HG03108 (cell line): ENCODE measurements at regions not wholly inside any gene's neighbourhood (a gene's known extent, or its start where the extent isn't known, plus 50 kb on each side); places are given as distances from the start of the nearest gene placed in this dataset.

Experiments used
- ATAC-seq: cut with Tn5 transposase; IDR thresholded peaks from one replicate; pipeline ENCODE4 v1.9.1; 2021; ENCODE audit warnings: moderate library complexity; ENCODE audit not compliant: unreplicated experiment

DNA sequence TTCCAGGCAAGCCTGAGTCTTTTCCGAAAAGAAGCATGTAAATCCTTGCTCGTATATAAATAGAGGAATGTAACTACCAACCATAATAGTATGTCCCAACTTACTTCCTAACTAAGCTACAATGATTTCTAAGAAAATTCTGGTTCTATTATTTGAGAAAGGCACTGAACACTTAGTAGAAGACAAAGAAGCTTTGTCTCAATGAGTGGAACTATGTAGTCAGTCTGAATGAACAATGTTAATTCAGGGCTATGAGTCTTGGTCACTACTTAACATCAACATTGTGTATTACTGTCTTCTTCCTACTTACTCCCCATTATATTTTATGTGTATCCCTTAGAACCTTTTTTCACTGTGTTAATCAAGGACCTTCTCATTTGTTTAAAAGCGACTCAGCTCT lies 206.0 kb downstream of the CYB561 start:
- ATAC-seq = no peak

DNA sequence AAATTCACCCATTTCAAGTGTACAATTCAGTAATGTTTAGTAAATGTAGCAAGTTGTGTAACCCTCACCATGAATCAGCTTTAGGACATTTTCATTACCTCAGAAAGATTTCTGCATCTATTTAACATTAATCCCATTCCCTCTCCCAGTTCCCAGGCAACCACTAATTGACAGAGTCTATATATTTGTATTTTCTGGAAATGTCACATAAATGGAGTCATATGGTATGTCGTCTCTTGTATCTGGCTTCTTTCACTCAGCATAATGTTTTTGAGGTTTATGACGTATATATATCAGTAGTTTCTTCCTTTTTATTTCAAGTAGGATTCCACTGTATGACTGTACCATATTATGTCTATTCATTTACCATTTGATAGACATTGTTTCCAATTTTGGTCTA lies 199.8 kb downstream of the CYB561 start:
- no peak for ATAC-seq

DNA sequence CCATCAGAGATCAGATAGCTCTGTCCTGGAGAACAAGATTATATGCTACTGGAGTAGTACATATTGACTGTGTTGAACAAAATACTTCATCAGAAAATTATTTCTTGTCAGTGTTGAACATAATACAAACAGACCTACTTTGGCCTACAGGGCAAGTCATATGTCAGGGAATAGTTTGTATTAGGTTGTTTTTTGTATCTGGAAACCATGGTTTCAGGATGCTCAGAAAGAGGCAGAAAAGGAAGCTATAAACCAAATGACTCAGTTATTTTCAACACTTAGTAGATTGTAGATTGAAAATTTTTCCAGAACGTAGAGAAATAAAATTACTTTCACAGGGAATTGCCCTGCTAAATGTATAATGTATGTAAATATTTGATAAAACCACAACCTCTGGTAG lies 198.4 kb downstream of the CYB561 start:
- no peak for ATAC-seq

DNA sequence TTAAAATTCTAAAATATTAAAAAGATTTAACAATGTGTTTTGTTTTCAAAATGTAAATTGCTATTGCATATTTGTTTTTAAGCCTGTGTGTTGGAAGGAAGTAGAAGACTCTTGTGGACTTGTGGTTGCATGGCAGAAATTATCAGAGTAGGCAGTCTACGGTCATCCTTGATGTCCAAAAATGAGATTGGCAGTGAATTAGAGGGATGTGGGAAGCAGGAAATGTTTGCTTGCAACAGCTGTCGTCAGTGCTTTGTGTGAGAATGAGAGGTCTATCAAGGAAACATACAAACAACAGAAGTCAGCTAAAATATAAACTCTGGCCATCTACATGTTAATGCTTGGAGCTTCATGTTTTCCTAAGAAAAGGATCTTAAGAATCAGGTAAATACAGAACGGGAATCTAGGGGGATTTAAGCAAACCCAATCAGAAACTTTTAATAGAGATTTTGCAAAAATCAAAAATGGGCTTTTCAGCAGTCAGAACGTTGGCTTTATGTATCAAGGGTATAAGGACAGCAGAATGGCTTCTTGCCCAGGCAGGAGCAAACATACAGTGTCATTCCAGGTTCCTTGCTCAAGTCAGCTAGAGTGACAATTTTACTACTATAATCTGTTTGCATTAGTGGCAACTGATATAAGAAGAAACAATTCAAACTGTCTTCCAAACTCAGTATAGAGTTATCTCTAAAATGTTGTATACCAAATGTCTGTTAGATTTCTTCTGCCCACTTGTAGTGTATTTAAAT lies 196.7 kb downstream of the CYB561 start:
- ATAC-seq = no peak

DNA sequence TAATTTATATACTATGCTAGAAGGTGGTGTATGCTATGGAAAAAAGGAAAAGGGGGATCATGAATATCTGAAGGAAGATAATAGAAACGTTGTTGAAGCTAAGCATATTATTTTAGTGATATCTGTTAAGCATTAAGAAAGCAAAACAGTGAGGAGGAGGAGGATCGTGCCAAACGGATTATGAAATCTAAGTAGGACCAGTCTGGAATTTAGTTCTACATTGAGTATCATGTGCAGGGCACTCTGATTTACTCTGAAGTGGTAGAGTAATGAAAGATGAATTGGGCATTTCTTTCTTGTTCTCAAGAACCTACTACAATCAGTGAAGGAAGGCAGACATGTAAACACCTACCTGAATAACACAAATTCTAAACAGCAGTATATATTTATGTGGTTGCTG lies 195.3 kb downstream of the CYB561 start:
- ATAC-seq = no peak

DNA sequence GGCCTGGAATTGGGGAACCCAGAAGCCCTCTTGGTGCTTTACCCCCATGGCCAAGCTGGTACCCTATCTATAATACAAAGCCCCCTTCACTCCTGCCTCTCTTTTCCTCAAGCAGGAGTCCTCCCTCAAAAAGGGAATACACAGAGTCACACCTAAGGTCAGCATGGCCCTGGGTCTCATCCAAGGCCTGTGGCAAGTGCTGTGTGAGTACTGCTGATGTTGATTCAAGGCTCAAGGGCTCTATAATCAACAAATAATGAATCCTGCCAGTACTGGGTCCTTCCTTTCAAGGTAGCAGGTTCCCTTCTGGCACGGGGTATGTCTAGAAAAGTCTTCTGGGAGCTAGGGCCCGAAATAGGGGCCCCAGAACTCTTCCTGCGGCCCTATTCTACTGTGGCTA lies 187.3 kb downstream of the CYB561 start:
- no peak for ATAC-seq

DNA sequence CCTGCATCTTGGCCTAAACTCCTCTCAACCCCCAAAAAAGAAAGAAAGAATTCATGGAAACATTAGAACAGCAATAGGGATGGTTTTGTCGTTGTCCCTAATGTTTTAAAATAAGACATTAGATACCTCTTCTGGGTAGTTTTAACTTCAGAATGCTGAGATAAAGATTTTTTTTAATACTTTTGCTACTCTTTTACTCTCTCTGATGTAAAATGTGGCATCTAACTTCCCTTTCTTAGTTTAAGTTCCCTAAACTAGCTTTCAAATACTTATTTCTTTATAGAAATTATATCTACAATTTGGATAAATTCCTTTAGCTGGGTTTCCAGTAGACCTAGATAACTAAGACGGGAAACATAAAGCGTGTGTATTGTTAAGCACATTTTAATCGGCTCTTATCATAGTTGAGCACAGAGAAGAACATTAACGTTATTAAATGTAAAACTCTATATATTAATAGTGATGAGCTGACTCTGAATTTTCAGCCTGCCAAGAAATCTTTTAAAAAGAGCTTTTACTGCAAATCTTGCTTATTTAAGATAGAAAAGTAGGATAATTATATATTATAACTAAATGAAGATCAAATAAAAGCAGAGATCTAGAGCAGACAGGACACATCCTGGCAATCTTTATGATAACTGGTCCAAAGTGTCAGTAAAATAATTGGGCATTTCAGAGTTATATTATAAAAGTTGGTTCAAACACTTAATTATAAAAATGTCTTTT lies 183.2 kb downstream of the CYB561 start:
- ATAC-seq = no peak

DNA sequence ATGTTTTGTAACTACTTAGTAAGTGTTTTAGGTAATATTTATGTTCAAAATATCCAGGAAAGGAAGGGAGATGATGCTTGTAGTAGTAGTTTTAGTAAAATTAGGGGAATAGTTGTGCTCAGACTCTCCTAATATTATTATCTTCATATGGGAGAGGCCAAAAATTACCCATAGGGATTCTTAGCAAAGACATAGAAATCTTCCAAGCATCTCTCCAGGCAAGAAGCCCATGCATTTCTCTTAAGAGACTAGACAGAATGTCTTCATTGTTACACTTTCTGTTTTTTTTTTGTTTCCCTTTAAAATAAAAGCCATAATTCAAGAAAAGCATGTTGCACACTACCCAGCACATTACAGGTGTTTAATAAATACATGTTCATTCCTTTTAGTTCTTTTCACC lies 180.6 kb downstream of the CYB561 start:
- ATAC-seq = no peak

DNA sequence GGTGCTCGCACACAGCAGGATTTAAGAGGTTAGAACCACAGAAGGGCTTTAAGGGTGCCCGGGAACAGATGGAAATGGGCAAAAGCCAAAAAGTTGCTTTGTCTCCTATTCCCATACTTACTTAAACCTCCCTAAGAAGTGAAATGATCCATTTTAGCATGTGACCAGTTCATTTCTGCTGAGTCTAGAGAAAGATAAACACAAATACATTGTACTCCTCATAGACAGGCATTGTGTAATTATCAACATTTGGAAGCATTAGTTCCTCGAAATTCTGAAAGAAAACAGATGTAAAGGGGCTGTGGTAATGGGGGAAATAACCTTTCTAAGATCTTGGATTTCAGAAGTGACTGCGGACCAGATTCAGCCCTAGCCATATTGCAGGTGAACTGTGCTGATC lies 178.3 kb downstream of the CYB561 start:
- no peak for ATAC-seq

DNA sequence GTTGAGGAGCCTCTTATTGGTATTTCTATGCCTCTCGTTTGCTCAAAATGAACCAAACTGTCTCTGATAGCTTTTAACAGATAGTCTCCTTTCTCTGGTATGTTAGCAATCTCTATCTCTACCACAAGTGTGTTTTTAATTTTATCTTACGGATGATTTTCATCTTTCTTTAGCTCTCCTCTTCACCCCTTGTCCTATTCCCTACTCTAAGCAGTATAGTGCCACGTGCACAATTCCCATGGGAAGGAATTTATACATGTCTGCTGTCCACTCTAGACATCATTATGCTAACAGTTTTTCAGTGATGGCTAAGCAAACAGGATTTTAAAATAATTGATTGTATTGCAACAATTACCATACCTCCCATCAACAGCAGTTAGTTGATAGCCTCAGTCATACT lies 177.3 kb downstream of the CYB561 start:
- ATAC-seq = no peak

DNA sequence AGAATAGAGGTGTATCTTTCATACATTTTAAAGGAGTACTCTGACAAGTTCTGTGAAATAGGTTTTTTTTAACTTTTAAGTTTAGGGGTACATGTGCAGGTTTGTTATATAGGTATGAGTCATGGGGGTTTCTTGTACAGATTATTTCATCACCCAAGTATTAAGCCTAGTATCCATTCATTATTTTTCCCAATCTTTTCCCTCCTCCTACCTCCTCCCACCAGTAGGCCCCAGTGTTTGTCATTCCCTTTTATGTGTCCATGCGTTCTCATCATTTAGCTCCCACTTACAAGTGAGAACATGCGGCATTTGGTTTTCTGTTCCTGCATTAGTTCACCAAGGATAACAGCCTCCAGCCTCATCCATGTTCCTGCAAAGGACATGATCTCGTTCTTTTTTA lies 175.5 kb downstream of the CYB561 start:
- ATAC-seq = no peak

DNA sequence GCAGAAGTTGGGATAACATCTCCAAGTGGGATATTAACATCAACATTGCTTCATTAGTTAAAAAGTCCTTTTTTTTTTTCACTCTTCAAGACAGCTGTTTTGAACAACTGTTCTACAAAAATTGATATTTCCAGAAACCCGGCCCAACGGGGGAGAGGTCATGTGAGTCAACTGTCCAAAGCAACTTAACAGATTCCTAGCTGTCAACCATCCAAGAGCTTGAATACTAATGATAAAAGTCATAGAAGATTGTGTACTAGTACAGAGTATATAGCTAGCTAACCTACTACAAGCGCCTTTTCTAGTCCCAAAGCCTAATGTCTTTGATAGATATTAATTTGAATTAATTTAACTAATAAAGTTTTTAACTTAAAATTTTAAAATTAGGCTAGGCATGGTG lies 172.0 kb downstream of the CYB561 start:
- no peak for ATAC-seq

DNA sequence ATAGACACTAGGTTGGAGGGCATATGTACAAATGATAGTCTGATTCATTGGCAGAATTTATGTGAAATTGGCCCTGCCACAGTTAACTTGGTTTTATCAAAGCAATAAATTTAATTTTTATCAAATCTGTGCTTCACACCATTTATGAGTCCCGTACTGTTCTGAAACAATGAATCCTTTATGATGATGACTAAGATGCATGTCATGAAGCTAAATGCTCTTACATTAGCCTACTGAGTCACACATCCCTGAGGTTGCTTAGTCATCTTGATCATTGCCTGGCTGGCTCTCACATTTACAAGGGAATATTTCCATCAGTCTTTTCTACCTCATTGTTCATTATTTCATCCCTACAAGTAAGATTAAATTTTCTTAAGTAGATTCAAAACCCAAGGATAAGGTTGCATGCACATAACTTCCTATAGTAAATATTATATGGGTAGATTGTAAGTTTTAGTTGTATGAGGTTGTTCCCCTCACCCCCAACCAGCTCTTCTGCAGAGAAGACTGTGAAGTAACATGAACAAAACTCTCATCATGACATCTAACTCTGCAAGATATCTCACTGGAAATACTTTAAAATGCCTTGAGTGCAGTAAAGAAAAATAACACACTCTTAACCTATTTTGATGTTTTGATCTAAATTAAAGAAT lies 170.7 kb downstream of the CYB561 start:
- no peak for ATAC-seq

DNA sequence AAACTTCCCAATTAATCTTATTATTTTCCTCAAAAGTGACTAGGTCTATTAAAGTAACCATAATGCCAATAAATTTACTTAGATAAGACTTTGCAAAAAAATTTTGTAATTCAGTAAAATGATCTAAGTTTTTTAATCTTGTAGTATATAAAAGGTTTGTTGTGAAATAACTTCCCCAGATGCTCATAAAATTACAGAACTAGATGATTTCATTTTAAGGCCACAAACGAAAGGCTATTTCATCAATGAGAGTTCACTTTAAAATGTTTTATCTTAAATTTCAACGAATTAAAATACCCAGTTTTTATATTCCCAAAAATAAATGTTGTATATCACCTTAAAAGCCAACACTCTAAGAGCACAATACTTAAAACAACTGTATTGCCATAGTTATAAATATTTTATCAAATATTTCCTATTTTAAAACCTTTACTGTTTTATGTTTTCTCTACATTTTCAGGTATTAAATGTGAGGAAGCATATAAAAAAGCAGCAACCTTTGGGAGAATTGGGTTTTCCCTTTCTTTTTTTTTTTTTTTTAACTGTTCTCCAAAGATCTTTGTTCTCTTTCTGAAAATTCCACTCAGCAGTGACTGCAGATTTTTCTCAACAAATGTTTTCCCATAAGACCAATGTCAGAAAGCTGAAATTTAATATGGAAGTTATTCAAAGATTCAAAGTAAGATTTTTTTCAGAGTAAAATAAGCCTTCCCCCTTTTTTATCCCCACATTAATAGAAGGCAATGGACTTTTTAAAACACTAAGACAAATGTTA lies 169.9 kb downstream of the CYB561 start:
- ATAC-seq = no peak

DNA sequence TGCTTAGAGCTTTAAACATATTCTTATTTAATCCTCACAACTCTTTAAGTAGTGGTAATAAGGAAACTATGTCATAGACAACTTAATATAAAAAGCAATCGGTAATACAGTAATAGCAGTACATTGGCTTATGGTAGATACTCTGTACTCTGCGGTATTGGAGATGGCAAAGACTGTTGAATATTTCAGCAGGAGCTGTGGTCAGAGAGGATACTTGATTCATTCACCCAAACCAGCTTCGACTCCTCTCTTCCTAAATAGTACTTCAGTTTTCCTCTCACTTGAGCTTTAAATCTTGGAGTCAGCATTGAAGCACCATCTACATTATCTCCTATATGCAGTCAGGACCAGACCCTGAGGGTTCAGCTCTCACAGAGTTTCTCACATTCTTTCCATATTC lies 169.3 kb downstream of the CYB561 start:
- no peak for ATAC-seq

DNA sequence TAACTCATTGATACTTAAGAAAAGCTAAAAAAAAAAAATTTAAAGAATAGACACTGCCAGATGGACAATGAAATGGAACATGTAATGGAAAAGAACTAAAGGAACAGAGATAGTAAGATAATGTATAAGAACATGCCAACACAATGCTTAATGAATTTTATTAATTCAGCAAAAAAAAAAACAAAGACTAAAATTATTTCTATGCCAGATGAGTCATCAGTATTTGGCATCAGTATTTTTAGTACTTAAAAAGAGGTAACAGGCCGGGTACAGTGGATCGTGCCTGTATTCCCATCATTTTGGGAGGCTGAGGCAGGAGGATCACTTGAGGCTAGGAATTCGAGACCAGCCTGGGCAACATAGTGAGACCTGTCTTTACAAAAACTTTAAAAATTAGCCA lies 168.5 kb downstream of the CYB561 start:
- ATAC-seq = no peak

DNA sequence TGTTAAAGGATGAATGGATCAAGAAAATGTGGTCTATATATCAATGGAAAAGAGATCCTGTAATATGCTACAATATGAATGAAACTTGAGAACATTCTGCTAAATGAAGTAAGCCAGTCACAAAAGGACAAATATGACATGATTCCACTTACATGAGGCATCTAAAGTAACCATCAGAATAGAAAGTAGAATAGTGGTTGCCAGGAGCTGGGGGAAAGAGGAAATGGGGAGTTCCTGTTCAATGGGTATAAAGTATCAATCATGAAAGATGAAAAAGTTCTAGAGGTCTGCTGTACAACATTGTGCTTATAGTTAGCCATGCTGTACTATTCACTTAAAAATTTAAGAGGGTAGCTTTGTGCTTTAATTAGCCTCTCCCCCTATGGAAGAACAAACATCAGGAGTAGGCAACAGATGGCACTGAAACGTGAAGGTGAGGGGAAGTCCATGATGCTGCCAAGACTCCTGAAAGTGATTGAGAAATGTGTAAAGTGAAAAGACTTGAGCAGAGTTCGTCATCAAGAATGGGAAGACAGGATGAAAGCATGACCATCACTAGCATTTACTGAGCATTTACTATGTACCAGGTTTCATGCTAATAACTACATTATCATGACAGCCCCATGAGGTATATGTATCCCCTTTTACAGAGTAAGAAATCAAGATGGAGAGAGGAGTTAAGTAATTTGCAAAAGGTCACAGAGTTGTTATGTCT lies 167.2 kb downstream of the CYB561 start:
- ATAC-seq = no peak

DNA sequence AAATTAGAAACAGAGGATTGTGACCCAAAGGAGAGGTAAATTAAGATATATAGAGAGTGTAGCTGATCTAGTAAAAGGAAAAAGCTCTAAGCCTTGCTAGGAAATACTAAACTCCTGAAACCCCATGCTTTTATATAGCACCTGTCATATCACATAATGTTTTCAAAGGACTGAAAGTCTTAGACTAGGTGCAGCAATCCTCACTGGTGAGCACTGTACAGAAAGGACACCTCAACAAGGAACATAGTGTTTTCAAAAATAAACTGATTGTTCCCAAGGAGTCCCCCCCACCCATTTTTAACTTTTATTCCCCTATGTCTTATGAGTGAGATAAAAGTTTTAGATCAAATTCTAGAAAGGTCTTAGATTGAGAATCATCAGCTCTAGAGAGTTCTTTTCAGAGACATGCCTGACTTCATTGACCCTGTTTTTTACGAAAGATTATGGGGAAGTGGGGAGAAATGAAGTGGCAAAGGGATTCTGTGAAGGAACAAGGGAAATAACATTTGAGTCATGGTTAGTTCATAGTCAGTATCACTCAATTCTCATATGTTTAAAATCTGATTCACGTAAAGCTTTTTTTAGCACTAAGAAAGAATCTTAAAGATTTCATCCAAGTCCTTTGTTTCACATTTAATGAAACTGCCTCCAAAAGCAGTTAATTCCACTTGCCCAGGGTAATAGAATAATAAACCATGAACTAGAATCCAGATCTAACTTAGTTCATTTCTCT lies 166.4 kb downstream of the CYB561 start:
- ATAC-seq = no peak

DNA sequence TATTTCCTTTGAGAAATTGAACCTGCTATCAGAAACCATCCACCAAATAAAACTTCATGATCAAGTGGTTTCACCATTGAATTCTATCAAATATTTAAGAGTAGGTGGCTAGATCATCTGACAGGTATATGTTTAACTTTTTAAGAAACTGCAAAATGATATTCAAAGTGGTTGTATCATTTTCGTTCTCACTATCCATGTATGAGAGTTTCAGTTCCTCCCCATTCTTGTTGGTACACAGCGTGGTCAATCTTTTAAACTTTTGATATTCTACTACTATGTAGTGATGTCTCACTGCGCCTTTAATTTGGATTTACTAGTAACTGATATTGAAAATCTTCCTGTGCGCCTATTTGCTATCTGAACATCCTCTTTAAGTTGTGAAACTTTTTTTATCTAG lies 163.7 kb downstream of the CYB561 start:
- ATAC-seq = peak; percentile 70

DNA sequence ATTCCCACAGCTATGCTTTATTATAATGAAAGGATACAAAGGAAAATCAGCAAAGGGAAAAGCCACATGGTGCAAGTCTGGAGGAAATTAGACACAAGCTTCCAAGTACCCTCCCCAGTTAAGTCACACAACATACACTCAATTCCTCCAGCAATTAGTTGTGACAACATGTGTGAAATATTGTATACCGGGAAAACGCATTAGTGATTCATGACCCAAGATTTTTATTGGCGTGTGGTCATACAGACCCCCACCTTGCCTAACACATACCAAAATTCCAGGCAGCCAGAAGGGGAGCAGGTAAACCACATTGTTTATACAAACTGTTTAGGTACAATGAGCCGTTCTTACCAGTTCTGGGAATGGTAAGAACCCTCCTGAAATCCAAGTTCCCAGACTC lies 160.6 kb downstream of the CYB561 start:
- ATAC-seq = no peak
